Cardiac muscle cell (in vitro differentiated cells and primary cell): ENCODE measurements at regions not wholly inside any gene's neighbourhood (a gene's known extent, or its start where the extent isn't known, plus 50 kb on each side); places are given as distances from the start of the nearest gene placed in this dataset.

Experiments
- DNase-seq, 2 donors: peaks; one replicate each; pipeline versions ENCODE4 v3.0.0 to v3.0.0-alpha.2; 2010 to 2017; ENCODE audit warnings: low read depth in 1 of 2, low spot score in 1 of 2
- H3K27ac ChIP-seq: fragments of 200-600 bp; sonication (generic); 2 replicates; pipeline ENCODE4 v1.5.1; 2016
- H3K27me3 ChIP-seq: fragments of 200-600 bp; sonication (generic); 2 replicates; pipeline ENCODE4 v1.6.0; 2016; ENCODE audit warnings: control low read depth
- H3K36me3 ChIP-seq: fragments of 200-600 bp; sonication (generic); 2 replicates; pipeline ENCODE4 v1.5.1; 2016; ENCODE audit warnings: control low read depth
- H3K4me1 ChIP-seq: fragments of 200-600 bp; sonication (generic); 2 replicates; pipeline ENCODE4 v1.8.1; 2017; ENCODE audit warnings: low read depth, mild to moderate bottlenecking, mixed run types
- H3K4me3 ChIP-seq: fragments of 200-600 bp; sonication (generic); 2 replicates; pipeline ENCODE4 v1.5.1; 2016; ENCODE audit warnings: mild to moderate bottlenecking
- H3K9me3 ChIP-seq: fragments of 200-600 bp; sonication (generic); 2 replicates; pipeline ENCODE4 v1.5.1; 2017; ENCODE audit warnings: low read depth, mild to moderate bottlenecking, control low read depth
- CTCF ChIP-seq: IDR thresholded peaks from 2 replicates; pipeline ENCODE4 v1.5.1; 2012; ENCODE audit warnings: low read depth, mild to moderate bottlenecking, low read length

DNA sequence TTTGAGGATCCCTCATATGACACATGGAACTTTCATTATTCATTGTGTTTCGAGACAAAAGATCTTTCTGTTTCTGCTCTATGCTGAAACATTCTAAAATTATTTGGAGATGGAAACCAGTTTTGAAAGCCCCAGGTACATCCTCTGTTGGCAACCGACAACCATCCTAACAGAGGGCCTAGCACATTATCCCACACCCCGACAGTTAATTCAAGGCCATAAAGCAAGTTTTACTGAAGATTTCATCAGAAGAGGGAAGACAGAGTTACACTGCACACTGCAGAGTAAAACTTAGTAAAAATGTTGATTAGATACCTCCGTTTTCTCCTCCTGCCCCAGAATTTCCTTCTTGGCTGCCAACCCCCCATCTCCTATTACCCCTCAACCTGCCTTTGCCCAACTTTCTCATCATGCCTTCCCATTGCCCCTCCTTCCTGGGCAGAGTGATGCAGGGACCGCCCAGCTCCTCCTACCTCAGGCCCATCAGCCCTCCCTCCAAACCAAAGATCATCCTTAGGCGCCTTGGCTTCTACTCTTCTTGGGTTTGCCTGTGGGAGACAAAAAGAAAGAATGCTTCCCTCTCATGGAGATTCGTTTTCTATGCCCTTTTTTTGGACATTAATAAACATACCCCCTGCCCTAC is 52.9 kb upstream of the CITED4 start:
- TF ChIP-seq CTCF: no peak
- H3K9me3 ChIP-seq: no peaks in the 10 kb centered on the region
- H3K4me1 ChIP-seq: no peaks in the 10 kb centered on the region
- H3K4me3 ChIP-seq: no peak overlapping the region
- H3K27ac ChIP-seq: no peak overlapping the region
- DNase-seq: no peak
- no peaks in the 10 kb centered on the region for H3K36me3 ChIP-seq
- H3K27me3 ChIP-seq: no peaks in the 10 kb centered on the region

- DNase-seq: no peak
- Histone ChIP-seq H3K4me1 (no peaks in the 10 kb centered on the region), H3K4me3 (no peak overlapping the region), H3K27me3 (no peaks in the 10 kb centered on the region), H3K9me3 (no peaks in the 10 kb centered on the region), H3K36me3 (no peaks in the 10 kb centered on the region), H3K27ac (no peak overlapping the region)
- TF ChIP-seq CTCF: no peak
Observed at GRCh38 chr1:40915581-40915980, 53.4 kb upstream of the CITED4 start.

GRCh38 chr1:40917995-40918711 is 56.0 kb upstream of the CITED4 start:
- no peak for TF ChIP-seq CTCF
- H3K27me3 ChIP-seq: no peaks in the 10 kb centered on the region
- H3K27ac ChIP-seq: no peak overlapping the region
- H3K36me3 ChIP-seq: no peaks in the 10 kb centered on the region
- no peaks in the 10 kb centered on the region for H3K4me1 ChIP-seq
- DNase-seq: no peak
- H3K9me3 ChIP-seq: no peaks in the 10 kb centered on the region
- no peak overlapping the region for H3K4me3 ChIP-seq

GRCh38 chr1:40919475-40920011 is 57.4 kb upstream of the CITED4 start:
- no peak for DNase-seq
- Histone ChIP-seq H3K9me3 (no peaks in the 10 kb centered on the region), H3K36me3 (no peaks in the 10 kb centered on the region), H3K4me3 (no peak overlapping the region), H3K27me3 (no peaks in the 10 kb centered on the region), H3K27ac (no peak overlapping the region), H3K4me1 (no peaks in the 10 kb centered on the region)
- no peak for TF ChIP-seq CTCF

DNA sequence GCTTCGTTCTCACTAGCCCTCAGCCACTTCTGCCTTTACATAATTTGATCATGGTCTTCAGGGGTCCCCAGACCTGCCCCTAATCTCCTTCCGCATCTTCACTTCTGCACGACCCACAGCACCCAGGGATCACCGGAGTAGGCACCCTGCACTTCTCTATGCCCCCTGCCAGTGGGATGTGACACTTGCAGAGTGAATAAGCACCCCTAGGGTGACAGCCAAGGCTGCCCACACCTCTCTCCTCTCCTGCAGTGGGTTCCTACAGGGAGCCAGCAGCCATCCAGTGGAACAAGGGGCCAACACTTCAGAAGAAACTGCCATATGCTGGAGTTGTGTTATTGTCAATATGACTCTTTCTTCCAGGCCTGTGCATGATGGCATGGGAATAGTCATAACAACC is 58.0 kb upstream of the CTPS1 start:
- no peak overlapping the region for H3K4me3 ChIP-seq
- no peaks in the 10 kb centered on the region for H3K36me3 ChIP-seq
- no peak for TF ChIP-seq CTCF
- no peaks in the 10 kb centered on the region for H3K9me3 ChIP-seq
- H3K27me3 ChIP-seq: no peaks in the 10 kb centered on the region
- no peak for DNase-seq
- no peaks in the 10 kb centered on the region for H3K4me1 ChIP-seq
- H3K27ac ChIP-seq: no peak overlapping the region
